Cardiac muscle cell (in vitro differentiated cells and primary cell): ENCODE measurements at regions not wholly inside any gene's neighbourhood (a gene's known extent, or its start where the extent isn't known, plus 50 kb on each side); places are given as distances from the start of the nearest gene placed in this dataset.

Source experiments
- DNase-seq, 2 donors: peaks; one replicate each; pipeline versions ENCODE4 v3.0.0 to v3.0.0-alpha.2; 2010 to 2017; ENCODE audit warnings: low read depth in 1 of 2, low spot score in 1 of 2
- H3K27ac ChIP-seq: fragments of 200-600 bp; sonication (generic); 2 replicates; pipeline ENCODE4 v1.5.1; 2016
- H3K27me3 ChIP-seq: fragments of 200-600 bp; sonication (generic); 2 replicates; pipeline ENCODE4 v1.6.0; 2016; ENCODE audit warnings: control low read depth
- H3K36me3 ChIP-seq: fragments of 200-600 bp; sonication (generic); 2 replicates; pipeline ENCODE4 v1.5.1; 2016; ENCODE audit warnings: control low read depth
- H3K4me1 ChIP-seq: fragments of 200-600 bp; sonication (generic); 2 replicates; pipeline ENCODE4 v1.8.1; 2017; ENCODE audit warnings: low read depth, mild to moderate bottlenecking, mixed run types
- H3K4me3 ChIP-seq: fragments of 200-600 bp; sonication (generic); 2 replicates; pipeline ENCODE4 v1.5.1; 2016; ENCODE audit warnings: mild to moderate bottlenecking
- H3K9me3 ChIP-seq: fragments of 200-600 bp; sonication (generic); 2 replicates; pipeline ENCODE4 v1.5.1; 2017; ENCODE audit warnings: low read depth, mild to moderate bottlenecking, control low read depth
- CTCF ChIP-seq: IDR thresholded peaks from 2 replicates; pipeline ENCODE4 v1.5.1; 2012; ENCODE audit warnings: low read depth, mild to moderate bottlenecking, low read length

GRCh38 chr15:55026381-55026780, 170.4 kb downstream of the RSL24D1 start:
- Histone ChIP-seq H3K4me3 (no peak overlapping the region), H3K27me3 (no peaks in the 10 kb centered on the region), H3K4me1 (no peaks in the 10 kb centered on the region), H3K9me3 (no peaks in the 10 kb centered on the region), H3K36me3 (no peaks in the 10 kb centered on the region), H3K27ac (no peak overlapping the region)
- TF ChIP-seq CTCF, result no peak
- no peak for DNase-seq

- Histone ChIP-seq H3K9me3 (no peaks in the 10 kb centered on the region), H3K27ac (no peak overlapping the region), H3K27me3 (no peaks in the 10 kb centered on the region), H3K4me3 (no peak overlapping the region), H3K36me3 (no peaks in the 10 kb centered on the region), H3K4me1 (no peaks in the 10 kb centered on the region)
- DNase-seq, result no peak
- TF ChIP-seq CTCF, result no peak
Measured at GRCh38 chr15:55017635-55018034, 179.1 kb downstream of the RSL24D1 start.

GRCh38 chr15:55016225-55016624, 180.5 kb downstream of the RSL24D1 start:
- H3K36me3 ChIP-seq, result no peaks in the 10 kb centered on the region
- no peaks in the 10 kb centered on the region for H3K27me3 ChIP-seq
- TF ChIP-seq CTCF, result no peak
- no peak for DNase-seq
- no peaks in the 10 kb centered on the region for H3K4me1 ChIP-seq
- H3K27ac ChIP-seq, result no peak overlapping the region
- H3K4me3 ChIP-seq, result no peak overlapping the region
- H3K9me3 ChIP-seq, result no peaks in the 10 kb centered on the region

- Histone ChIP-seq H3K27me3 (no peaks in the 10 kb centered on the region), H3K4me3 (no peak overlapping the region), H3K9me3 (no peaks in the 10 kb centered on the region), H3K4me1 (no peaks in the 10 kb centered on the region), H3K27ac (no peak overlapping the region), H3K36me3 (no peaks in the 10 kb centered on the region)
- DNase-seq, result no peak
- no peak for TF ChIP-seq CTCF
Measured at GRCh38 chr15:55015093-55015445, 181.7 kb downstream of the RSL24D1 start.

GRCh38 chr15:55014391-55015092, 182.2 kb downstream of the RSL24D1 start:
- Histone ChIP-seq H3K36me3 (no peaks in the 10 kb centered on the region), H3K4me1 (no peaks in the 10 kb centered on the region), H3K27ac (no peak overlapping the region), H3K9me3 (no peaks in the 10 kb centered on the region), H3K4me3 (no peak overlapping the region), H3K27me3 (no peaks in the 10 kb centered on the region)
- DNase-seq, result no peak
- TF ChIP-seq CTCF, result no peak

- H3K4me3 ChIP-seq, result no peak overlapping the region
Measured at GRCh38 chr15:55008421-55008820, 188.3 kb downstream of the RSL24D1 start.

More at GRCh38 chr15:55008421-55008820, 188.3 kb downstream of the RSL24D1 start:
- TF ChIP-seq CTCF, result no peak
- Histone ChIP-seq H3K4me1 (peaks cover 7% of the 10 kb centered on the region), H3K36me3 (no peaks in the 10 kb centered on the region), H3K27me3 (no peaks in the 10 kb centered on the region), H3K27ac (no peak overlapping the region), H3K9me3 (no peaks in the 10 kb centered on the region)
- no peak for DNase-seq
